ENCODE measurements at regions not wholly inside any gene's neighbourhood (a gene's known extent, or its start where the extent isn't known, plus 50 kb on each side); places are given as distances from the start of the nearest gene placed in this dataset.
"Not testable (repeated sequence)": the region's sequence is repeated elsewhere in the genome, so short reads cannot be mapped to it uniquely, and the experiment has no call there.

DNA sequence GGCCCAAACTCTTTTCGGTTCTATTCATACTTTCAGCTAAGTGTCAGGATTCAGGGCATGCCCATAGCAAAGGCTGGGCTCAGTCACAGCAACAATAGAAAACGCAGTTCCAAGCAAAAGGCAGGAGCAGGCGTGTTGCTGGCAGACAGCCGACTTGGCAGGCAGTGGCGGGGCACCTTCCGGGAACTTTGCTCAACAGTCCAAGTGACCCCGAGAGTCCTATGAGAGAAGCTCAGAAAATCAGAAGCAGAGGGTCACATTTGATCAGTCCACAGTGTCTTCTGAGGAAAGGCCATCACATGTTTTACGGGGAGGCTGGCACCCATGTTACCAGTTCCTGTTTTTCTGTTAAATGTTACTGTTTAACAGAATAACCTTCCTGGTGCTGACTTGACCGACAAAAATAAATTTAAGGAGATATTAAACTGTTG, 115.0 kb downstream of the DACT1 start:
- DNase-seq (ENCODE audit: low spot score): no peak

DNA sequence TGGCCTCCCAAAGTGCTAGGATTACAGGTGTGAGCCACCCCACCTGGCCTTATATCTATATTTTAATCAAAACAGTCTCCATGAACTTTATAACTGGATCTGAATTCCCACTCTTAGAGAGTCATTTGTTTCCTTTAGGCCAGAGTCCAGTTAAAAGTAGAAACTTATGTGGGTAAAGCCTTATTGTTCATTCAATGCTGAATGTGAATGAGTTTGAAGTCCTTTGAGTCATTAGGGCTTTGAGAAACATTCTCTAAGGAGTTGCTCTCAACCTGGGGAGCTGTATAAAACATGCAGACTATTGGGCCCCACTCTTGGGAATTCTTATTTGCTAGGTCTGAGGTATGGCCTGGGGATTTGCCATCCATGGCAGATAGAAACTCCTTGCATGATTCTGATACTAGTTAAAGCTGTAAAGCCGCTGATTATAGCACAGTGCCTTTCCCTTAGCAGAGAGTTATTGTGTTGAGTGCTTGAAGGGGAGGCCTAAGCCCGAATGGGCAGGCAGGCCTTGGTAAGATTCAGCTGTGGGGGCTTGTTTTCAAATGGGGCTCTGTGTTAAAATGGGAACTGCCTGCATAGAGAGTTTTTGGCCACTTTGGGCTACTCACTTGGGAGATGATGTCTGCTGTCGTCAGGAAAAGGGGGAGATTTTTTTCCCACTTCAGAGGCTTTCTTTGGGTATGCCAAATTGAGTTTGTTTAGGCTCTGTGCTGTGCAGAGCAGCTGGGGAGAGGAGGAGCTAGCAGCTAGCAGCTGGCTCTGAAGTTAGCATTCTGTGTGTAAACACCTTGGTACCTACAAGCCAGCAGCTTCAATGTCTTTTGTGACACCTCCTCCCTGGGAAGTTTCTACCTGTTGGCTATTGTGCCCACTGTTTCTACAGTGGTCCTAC, 117.5 kb downstream of the DACT1 start:
- no peak for DNase-seq (ENCODE audit: low spot score)

DNA sequence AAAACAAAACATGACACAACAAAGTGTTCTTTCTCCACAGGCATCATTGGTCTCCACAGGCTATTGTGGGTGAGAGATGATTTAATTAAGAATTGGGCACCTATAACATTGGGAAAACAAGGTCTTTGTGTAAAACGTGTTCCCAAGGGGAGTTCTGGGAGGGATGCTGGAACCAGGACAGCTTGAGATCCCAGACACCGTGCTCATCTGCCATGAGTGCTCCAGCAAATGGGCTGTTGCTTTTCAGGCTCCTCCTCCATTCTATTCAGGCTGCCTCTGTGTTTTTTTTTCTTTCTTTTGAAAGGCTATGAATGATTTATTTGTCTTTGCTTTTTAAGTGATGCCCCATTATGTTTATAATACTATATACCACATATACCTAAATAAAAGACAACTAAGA, 122.4 kb downstream of the DACT1 start:
- no peak for DNase-seq (ENCODE audit: low spot score)

DNA sequence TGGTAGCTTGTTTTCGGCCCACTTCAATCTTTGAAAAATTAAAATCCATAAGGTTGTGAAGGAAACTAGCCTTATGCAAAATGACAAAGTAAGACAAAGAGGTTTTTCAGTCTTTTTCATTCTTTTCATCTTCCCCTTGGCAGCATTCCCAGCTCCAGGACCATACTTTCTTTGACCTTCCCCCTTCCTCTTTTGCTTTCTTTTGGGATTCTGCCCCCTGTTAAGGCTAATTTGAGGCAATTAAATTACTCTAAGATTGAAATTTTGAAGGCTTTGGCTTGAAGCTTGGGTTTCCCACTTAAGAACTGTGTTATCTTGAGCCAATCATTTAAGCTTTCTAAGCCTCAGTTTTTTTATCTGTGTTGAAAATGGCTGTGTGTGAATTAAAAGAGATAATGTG, 124.9 kb downstream of the DACT1 start:
- DNase-seq (ENCODE audit: low spot score): no peak

DNA sequence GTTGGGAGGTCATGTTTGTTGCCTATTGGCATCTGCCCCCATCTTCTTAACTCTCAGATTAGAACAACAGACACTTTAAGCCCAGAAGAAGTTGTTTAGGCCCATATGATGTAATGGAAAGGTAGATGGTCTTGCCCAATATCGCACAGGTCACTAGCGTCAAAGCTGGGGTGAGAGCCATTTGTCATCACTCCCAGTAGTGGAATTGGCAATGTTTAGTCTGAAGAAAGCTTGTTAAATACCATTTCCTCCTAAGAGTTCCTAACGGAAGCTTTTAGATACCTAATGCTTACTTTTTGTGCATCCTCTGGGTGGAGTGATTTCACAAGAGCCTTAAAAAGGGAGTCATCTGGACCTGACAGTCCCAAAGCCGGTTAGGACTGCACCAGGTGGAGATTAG, 125.4 kb downstream of the DACT1 start:
- DNase-seq (ENCODE audit: low spot score): no peak

DNA sequence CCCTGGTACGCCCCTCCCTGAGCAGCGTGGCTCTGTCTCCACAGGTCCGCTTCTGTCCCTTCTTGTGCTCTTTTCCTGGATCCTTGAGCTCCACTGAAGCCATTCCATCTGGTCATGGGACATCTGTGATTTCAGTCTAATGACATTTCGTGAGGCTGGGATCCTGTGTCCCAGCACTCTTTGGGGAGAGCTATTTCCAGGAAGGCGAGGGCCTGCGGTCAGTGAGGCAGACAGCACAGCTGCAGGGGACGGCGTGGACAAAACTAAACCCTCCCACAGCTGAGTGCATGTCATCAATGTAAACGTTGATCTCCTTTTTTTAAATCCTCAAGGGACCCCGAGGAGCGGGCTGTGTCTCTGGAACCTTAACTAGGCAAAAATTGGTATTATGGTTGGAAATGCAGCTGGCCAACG, 127.7 kb downstream of the DACT1 start:
- DNase-seq (ENCODE audit: low spot score): no peak

DNA sequence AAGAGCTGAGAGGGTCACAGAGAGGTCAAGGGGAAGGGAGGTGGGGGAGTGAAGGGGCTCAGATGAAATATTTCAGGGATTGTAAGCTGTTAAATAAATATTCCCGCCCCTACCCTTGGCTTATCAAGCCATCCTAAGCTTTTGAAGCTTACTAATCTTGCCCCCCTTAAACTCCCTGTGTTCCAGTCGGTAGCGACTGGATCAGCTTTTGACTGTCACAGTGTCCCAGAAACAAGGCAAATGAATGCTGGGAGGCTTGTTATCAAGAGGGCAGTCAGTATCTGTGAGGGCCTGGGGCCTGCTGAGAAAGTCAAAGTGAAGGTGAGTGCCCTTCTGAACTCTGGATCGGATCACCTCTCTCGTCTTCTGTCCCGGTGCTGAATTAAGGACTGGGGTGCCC, 128.1 kb downstream of the DACT1 start:
- no peak for DNase-seq (ENCODE audit: low spot score)

DNA sequence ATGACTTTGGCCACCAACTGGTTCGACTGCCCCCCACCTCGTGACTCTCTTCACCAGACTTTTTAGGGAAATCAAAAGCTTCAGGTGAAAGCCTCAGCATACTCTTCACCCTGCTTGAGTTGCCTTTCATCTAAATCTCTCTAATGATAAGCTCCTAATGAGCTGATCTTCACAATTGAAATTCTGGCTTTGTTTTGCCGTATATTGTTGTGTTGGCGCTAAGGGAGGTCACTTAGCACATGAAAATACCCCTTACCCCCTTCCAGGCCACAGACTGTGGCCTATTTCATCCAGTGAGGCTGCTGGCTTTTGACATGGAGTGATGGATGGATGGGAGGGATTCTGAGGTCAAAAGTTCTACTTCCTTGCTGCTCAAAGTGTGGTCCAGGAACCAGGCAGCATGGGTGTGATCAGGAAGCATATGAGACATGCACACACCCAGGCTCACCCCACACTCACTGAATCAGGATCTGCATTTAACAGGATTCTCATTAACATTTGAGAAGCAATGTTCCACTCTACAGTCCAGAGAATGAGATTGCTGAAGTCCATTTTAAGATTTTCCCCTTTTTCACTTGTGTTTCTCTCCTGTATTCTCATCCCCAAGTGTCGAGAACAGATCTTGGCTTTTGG, 131.4 kb downstream of the DACT1 start:
- DNase-seq (ENCODE audit: low spot score): no peak

DNA sequence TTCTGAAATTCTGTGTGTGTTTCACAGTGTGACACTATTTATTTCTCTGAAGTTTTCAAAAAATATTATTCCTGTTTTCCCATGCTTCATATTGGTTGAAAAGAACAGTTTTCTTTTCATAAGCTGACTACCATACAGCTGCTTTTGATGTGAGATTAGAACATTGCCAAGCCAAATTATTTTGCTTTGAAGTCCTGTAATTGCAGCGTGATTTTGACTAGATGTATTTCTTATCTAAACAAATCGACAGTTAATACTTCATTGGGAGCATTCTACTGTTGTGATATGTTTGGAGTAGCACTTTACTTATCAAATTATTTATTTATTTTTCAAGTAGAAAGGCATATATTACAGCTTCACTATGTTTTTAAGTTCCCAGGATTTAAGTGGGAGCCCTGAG, 132.0 kb downstream of the DACT1 start:
- DNase-seq (ENCODE audit: low spot score): no peak

DNA sequence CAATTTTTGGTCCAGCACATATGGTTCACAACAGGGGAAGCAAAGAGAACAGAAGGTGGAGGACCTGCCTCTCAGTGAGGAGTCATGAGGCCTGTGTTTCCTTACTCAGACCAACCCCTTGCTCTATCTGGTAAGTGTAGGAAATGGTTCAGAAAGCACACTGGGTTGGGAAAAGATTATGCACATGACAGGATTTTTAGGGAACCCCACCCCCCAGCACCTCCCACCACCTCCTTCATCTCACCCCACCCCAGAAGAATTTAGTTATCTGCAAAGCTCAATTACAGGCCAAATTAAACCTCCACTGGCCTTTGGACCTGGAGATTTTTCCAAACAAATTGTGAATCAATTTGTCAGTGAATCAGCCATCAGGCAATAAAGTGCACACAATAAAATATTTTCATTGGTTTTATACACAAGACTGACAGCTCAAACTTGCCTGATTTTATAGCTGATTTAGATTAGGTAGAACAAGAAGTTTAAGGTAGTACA, 132.8 kb downstream of the DACT1 start:
- DNase-seq (ENCODE audit: low spot score): no peak

DNA sequence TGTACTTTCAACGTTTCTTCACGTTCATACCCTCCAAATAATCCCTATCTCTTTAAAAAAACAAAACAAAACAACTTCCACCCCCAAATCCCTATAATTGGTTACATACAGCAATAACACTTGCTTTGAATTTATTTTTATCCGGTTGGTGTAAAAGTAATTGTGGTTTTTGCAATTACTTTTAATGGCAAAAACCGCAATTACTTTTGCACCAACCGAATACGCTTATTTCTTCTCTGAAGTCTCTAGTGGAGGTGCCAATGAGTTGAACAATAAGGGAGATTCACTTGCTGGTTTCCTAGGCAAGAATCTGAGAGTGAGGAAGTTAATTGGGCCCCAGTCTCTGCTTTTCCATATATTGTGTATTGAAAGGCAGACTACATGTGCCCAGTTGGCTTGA, 133.3 kb downstream of the DACT1 start:
- DNase-seq (ENCODE audit: low spot score): no peak

DNA sequence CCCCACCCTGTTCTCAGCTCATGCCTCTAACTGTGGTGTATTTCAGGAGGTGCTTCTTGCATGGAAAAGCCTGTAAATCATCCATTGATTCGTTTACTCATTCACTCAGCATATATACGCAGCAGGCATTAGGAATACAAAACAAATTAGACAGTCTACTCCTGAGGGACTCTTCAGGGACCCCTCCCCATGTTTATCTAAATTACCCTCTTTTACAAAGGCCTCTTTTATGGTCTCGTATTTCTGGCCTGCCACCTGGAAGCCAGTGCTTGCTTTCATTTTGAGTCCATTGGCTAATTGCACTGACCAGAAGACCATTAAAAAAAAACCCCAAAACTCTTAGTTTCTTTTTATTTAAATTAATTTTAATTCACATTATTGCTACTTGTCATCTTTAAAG, 134.4 kb downstream of the DACT1 start:
- DNase-seq (ENCODE audit: low spot score): no peak

DNA sequence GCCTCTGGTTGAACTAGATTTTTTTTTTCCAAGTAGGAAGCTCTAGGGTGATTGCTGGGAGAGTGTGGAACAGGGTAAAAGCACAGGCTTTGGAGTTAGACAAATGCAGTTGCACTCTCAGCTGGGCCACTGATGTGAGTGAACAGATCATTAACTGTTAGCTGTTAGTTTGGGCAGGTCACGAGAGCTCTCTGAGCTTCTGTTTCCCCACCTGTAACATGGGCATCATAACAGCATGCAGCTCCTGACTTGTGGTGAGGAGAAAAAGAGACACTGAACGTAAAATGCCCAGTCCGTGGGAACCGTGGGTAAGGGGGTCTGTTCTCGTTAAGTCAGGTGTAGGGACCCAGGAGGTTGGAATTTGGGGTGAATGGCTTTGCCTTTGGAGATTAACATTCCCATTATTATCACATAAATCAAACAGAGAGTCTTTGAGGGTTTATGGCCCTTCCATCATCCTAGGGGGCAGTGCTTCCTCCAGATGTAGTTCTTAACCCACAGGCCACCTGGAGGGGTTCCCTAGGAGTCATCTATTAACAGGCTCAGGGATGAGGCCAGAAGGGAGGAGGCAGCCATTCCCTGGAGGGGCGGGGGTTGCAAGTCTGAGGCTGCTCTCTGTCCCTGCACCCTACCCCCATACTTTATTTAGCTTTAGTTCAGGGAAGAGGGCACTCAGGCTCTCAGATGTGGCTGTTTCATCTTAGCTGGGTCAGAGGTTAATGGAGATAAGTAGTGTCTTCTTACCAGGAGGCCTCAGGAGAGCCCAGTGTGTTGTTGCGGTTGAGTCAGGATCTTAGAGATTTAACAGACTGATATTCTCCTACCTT, 135.2 kb downstream of the DACT1 start:
- DNase-seq (ENCODE audit: low spot score): no peak

DNA sequence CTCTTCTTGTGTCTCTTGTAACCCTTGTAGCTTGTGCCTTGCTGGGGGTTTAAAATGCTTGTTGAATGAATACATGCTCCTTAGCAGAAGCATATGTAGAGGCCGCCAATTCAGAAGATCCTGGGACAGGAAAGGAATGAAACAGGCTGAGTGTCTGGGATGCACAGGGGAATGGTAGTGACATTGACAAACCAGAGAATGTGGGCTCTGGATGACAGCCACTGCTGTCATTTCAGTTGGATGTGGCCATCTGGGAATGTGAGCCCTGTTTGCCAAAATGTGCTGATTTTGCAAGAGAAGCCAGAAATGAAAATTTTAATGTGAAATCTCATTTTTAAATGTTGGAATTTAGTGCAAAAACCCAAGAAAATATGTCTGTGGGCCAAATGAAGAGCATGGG, 136.8 kb downstream of the DACT1 start:
- DNase-seq (ENCODE audit: low spot score): no peak

DNA sequence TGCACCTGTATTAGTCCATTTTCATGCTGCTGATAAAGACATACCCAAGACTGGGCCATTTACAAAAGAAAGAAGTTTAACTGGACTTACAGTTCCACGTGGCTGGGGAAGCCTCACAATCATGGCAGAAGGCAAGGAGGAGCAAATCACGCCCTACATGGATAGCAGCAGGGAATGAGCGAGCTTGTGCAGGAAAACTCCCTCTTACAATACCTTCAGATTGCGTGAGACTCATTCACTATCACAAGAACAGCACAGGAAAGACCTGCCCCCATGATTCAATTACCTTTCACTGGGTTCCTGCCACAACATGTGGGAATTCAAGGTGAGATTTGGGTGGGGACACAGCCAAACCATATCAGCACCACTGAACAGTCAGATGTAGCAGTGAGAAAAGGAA, 137.4 kb downstream of the DACT1 start:
- DNase-seq (ENCODE audit: low spot score): not testable (repeated sequence)

DNA sequence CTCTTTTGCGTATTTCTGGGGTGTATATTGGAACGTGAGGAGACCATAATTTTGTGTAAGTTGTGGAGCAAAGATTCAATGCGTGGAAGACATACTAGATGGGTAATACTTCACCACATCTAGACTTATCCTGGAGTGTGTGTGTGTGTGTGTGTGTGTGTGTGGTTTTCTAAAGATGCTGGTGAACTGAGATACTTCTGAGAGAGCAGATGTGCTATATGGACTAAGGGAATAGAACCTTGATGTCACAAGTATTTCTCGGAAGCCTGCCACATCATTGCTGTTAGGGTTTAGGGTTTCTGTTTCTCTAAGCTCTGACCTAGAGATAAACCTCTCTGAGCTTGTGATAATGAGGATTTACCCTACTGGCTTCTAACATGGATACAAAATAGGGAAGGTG, 138.8 kb downstream of the DACT1 start:
- no peak for DNase-seq (ENCODE audit: low spot score)

DNA sequence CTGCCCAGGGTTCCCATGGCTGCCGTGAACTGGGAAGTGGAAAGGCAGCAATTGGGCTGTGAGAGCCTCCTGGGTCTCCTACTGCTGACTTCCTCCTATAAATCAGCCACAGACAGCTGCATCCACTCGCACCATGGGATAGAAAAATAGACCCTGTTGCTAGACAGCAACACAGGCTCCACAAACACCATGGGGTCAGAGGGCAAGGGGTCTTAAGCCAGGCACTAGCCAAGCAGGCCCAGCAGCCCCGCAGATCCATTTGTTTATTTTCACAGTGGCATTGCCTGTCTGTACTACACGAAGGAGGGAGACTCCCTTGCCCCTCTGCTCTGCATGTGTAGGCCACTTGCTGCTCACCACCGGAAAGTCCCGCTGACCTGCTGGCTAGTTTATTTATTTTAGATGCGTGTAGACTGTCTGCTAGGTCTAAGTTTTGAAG, 139.8 kb downstream of the DACT1 start:
- no peak for DNase-seq (ENCODE audit: low spot score)

DNA sequence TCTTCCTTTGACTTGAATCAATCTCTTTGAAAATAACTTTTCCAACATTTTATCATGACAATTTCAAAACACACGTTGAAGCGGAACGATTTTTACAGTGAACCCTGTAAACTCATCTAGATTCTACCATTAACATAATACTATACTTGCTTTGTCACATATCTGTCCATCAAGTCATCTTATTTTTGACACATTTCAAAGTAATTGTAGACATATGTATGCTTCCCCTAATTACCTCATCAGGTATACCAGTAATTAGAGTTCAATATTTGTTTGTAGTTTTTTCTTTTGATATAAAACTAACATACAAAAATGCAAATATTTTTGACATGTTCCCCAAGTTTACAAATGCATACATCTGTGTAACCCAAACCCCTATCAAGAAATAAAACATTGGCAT, 140.4 kb downstream of the DACT1 start:
- no peak for DNase-seq (ENCODE audit: low spot score)

DNA sequence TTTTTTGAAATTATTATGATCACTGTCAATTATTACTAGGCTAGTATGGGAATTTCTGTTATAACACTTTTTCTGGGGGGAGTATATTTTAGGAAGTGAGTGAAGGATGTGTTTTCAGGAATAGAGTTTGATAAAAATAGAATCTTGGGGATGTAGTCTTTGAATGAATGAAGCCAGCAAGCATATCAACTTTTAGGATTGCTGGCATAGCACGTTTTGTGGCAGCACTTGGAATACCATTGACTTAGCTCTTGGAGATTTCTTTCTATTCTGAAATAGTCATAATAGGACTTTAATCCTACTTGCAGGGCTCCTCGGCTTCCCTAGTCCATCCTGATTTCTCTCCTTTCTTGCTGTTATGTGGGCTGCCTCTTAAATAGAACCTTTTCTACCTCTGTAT, 141.6 kb downstream of the DACT1 start:
- DNase-seq (ENCODE audit: low spot score): no peak

DNA sequence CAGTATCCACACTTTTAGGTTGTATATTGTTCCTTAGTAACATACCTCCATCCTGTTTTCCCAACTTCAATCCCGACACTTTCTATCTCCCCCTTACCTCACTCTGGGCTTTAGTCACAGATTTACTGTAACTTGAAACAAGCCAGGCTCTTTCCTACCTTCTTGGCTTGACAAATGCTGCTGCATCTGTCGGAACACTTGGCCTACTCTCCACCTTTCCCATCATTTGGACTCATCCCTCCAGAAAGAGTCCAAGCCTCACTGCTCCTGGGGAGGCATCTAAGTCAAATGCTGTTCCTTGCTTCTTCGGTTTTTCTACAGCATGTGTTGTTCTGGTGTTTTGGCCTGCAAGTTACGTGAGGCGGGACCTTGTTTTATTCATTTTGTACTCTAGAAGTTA, 142.4 kb downstream of the DACT1 start:
- DNase-seq (ENCODE audit: low spot score): no peak

DNA sequence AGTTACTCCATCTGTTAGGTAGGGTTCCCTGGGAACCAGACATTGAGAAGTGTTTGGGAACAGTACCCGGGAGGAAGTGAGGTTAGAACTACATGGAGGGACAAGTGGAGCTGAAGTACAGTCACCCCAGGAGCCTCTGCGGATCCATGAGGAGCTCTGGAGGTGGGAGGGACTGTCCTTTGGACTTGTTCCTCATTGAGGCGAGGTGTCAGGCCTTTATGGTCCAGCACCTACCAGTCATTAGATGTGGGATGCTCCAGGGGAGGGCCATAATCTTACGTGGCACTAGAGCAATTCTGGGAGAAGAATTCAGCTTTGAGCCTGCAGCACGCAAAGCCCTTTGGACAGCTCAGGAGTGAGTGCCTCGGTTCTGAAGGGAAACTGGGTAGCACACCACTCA, 142.8 kb downstream of the DACT1 start:
- no peak for DNase-seq (ENCODE audit: low spot score)

DNA sequence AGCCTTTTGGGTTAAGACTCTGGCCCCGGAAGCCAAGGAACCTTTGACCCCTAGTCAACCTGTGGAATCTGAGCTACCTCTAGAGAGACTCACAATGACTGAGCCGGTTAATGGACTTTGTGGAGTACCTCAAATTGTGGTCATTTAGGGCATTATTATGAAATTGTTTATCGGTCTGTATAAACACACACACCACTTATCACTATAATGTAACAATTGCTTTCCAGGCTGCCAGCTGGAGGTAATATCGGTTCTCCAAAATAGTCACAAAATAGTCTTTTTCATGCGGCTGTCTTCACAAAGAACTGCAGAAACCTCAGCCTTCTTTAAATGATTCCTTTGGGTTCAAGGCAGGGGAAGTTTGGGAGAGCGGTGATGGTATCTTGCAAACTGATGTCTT, 144.2 kb downstream of the DACT1 start:
- DNase-seq (ENCODE audit: low spot score): no peak

All from A172 (cell line).